Ovary (tissue), 3 donors: ENCODE measurements at regions not wholly inside any gene's neighbourhood (a gene's known extent, or its start where the extent isn't known, plus 50 kb on each side); places are given as distances from the start of the nearest gene placed in this dataset.

Experiments used
- POLR2A ChIP-seq: fragments of 450-650 bp; IDR thresholded peaks from one replicate; pipeline ENCODE4 v1.6.1; 2017; ENCODE audit warnings: antibody characterized with exemption, mild to moderate bottlenecking, moderate library complexity
- TF ChIP-seq, protein P1 (sequence below), 3 donors: fragments of 450-650 bp in 2 of 3; fragments of 200-600 bp in 1 of 3; IDR thresholded peaks; one replicate each; pipeline versions ENCODE4 v1.5.1 to v1.8.0; 2016 to 2022; ENCODE audit warnings: antibody characterized with exemption in 3 of 3, mild to moderate bottlenecking in 1 of 3
- donor health status: DM: no; HTN: no; CAD: no.

- TF ChIP-seq, protein P1, sequence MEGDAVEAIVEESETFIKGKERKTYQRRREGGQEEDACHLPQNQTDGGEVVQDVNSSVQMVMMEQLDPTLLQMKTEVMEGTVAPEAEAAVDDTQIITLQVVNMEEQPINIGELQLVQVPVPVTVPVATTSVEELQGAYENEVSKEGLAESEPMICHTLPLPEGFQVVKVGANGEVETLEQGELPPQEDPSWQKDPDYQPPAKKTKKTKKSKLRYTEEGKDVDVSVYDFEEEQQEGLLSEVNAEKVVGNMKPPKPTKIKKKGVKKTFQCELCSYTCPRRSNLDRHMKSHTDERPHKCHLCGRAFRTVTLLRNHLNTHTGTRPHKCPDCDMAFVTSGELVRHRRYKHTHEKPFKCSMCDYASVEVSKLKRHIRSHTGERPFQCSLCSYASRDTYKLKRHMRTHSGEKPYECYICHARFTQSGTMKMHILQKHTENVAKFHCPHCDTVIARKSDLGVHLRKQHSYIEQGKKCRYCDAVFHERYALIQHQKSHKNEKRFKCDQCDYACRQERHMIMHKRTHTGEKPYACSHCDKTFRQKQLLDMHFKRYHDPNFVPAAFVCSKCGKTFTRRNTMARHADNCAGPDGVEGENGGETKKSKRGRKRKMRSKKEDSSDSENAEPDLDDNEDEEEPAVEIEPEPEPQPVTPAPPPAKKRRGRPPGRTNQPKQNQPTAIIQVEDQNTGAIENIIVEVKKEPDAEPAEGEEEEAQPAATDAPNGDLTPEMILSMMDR (IDR thresholded peaks at IDR 0.05): no peak
- TF ChIP-seq POLR2A: no peak
Observed at GRCh38 chr2:228303960-228304359, 122.5 kb upstream of the SPHKAP start.
